Retina (tissue), 1 donor: ENCODE measurements at regions not wholly inside any gene's neighbourhood (a gene's known extent, or its start where the extent isn't known, plus 50 kb on each side); places are given as distances from the start of the nearest gene placed in this dataset.
"Not testable (repeated sequence)": the region's sequence is repeated elsewhere in the genome, so short reads cannot be mapped to it uniquely, and the experiment has no call there.

Experiments used
- DNase-seq: peaks from one replicate; pipeline ENCODE4 v3.0.0-alpha.2; 2016

GRCh38 chr15:96138985-96139384, 191.5 kb upstream of the NR2F2 start:
- no peak for DNase-seq

- no peak for DNase-seq
Measured at GRCh38 chr15:96142498-96142897, 188.0 kb upstream of the NR2F2 start.

- DNase-seq = no peak
Measured at GRCh38 chr15:96144734-96145133, 185.8 kb upstream of the NR2F2 start.

- DNase-seq = no peak
Measured at GRCh38 chr15:96146726-96147125, 183.8 kb upstream of the NR2F2 start.

GRCh38 chr15:96147267-96147666, 183.2 kb upstream of the NR2F2 start:
- DNase-seq = no peak

GRCh38 chr15:96150254-96150653, 180.2 kb upstream of the NR2F2 start:
- no peak for DNase-seq

GRCh38 chr15:96151749-96152148, 178.8 kb upstream of the NR2F2 start:
- DNase-seq = not testable (repeated sequence)

- DNase-seq = no peak
Measured at GRCh38 chr15:96153929-96154328, 176.6 kb upstream of the NR2F2 start.

- DNase-seq = no peak
Measured at GRCh38 chr15:96158938-96159337, 171.6 kb upstream of the NR2F2 start.

GRCh38 chr15:96160269-96160668, 170.2 kb upstream of the NR2F2 start:
- DNase-seq = no peak

- no peak for DNase-seq
Measured at GRCh38 chr15:96160800-96161199, 169.7 kb upstream of the NR2F2 start.

GRCh38 chr15:96162322-96162721, 168.2 kb upstream of the NR2F2 start:
- DNase-seq = no peak

GRCh38 chr15:96165081-96165480, 165.4 kb upstream of the NR2F2 start:
- DNase-seq = no peak

- DNase-seq = no peak
Measured at GRCh38 chr15:96165775-96166174, 164.7 kb upstream of the NR2F2 start.

GRCh38 chr15:96166223-96167200, 164.0 kb upstream of the NR2F2 start:
- DNase-seq = no peak

GRCh38 chr15:96170616-96170978, 159.9 kb upstream of the NR2F2 start:
- not testable (repeated sequence) for DNase-seq

- no peak for DNase-seq
Measured at GRCh38 chr15:96170979-96171739, 159.3 kb upstream of the NR2F2 start.

GRCh38 chr15:96171853-96172296, 158.6 kb upstream of the NR2F2 start:
- DNase-seq = no peak

- DNase-seq = no peak
Measured at GRCh38 chr15:96172417-96172816, 158.1 kb upstream of the NR2F2 start.

GRCh38 chr15:96176831-96177230, 153.7 kb upstream of the NR2F2 start:
- DNase-seq = no peak

GRCh38 chr15:96177279-96177678, 153.2 kb upstream of the NR2F2 start:
- DNase-seq = no peak

- DNase-seq = no peak
Measured at GRCh38 chr15:96180087-96180748, 150.3 kb upstream of the NR2F2 start.

- no peak for DNase-seq
Measured at GRCh38 chr15:96181217-96181616, 149.3 kb upstream of the NR2F2 start.
